ENCODE measurements at regions not wholly inside any gene's neighbourhood (a gene's known extent, or its start where the extent isn't known, plus 50 kb on each side); places are given as distances from the start of the nearest gene placed in this dataset.

- no peak overlapping the region for H3K18ac ChIP-seq (ENCODE audit: low read depth, low read length)
- no peak overlapping the region for H2AFZ ChIP-seq (replicated peaks; ENCODE audit: low read length, poor library complexity)
- no peaks in the 10 kb centered on the region for H3K9me1 ChIP-seq (ENCODE audit: insufficient read depth, low read length)
- intact Hi-C loops (cut with micrococcal nuclease): no loop called here
- no peak overlapping the region for H2AK5ac ChIP-seq (ENCODE audit: low read depth, low read length)
- no peaks in the 10 kb centered on the region for H3K9me3 ChIP-seq (ENCODE audit: control insufficient read depth, insufficient read depth, low read length)
- H2BK15ac ChIP-seq (ENCODE audit: low read depth, low read length): no peak overlapping the region
- no peak overlapping the region for H2BK20ac ChIP-seq (ENCODE audit: low read depth, low read length)
- ATAC-seq (ENCODE audit: low read depth) (no peak), DNase-seq (no peak)
- in situ Hi-C loops (cut with MboI; ENCODE audit: low sequenced_read_pairs): no loop called here
- no peaks in the 10 kb centered on the region for H4K20me1 ChIP-seq (ENCODE audit: insufficient read depth, low read length)
- no peak overlapping the region for H3K4me3 ChIP-seq (ENCODE audit: insufficient read depth, low read depth, low read length)
- BruUV-seq (replicated peaks): no TSS peak
- H3K23ac ChIP-seq (ENCODE audit: low read depth, low read length): no peak overlapping the region
- TF ChIP-seq RAD21 (IDR thresholded peaks at IDR 0.05; ENCODE audit: low read length) (no peak), NFE2L2 (IDR thresholded peaks at IDR 0.05; ENCODE audit: low read depth, low read length) (no peak), FOS (IDR thresholded peaks at IDR 0.05; ENCODE audit: low read depth, low read length) (no peak), MXI1 (IDR thresholded peaks at IDR 0.05; ENCODE audit: borderline replicate concordance, low read depth, low read length) (no peak), BHLHE40 (IDR thresholded peaks at IDR 0.05; ENCODE audit: low read depth, low read length) (no peak), MAZ (IDR thresholded peaks at IDR 0.05; ENCODE audit: borderline replicate concordance, low read depth, low read length) (no peak), RFX5 (IDR thresholded peaks at IDR 0.05; ENCODE audit: low read depth, low read length) (no peak), USF2 (IDR thresholded peaks at IDR 0.05; ENCODE audit: low read depth, low read length) (no peak), CTCF (conservative IDR thresholded peaks at IDR 0.05; ENCODE audit: low read depth, low read length) (no peak), RCOR1 (IDR thresholded peaks at IDR 0.05; ENCODE audit: insufficient replicate concordance, low read length) (no peak), CHD1 (IDR thresholded peaks at IDR 0.05; ENCODE audit: low read depth, low read length) (no peak), CEBPB (IDR thresholded peaks at IDR 0.05; ENCODE audit: low read depth, low read length) (no peak), ELK1 (IDR thresholded peaks at IDR 0.05; ENCODE audit: borderline replicate concordance, low read depth, low read length) (no peak), MAFK (IDR thresholded peaks at IDR 0.05; ENCODE audit: low read depth, low read length) (no peak), POLR2A (IDR thresholded peaks at IDR 0.05; ENCODE audit: low read depth, low read length) (no peak), SMC3 (IDR thresholded peaks at IDR 0.05; ENCODE audit: low read depth, low read length) (no peak)
- H2AK9ac ChIP-seq (replicated peaks; ENCODE audit: low read depth, low read length, poor library complexity): no peak overlapping the region
- no peak overlapping the region for H4K91ac ChIP-seq (ENCODE audit: insufficient read depth, low read depth, low read length)
- no peak overlapping the region for H3K56ac ChIP-seq (ENCODE audit: extremely low read depth, insufficient read depth, low read length)
- no peaks in the 10 kb centered on the region for H3K27me3 ChIP-seq (ENCODE audit: control insufficient read depth, insufficient read depth, low read length)
- H4K5ac ChIP-seq (ENCODE audit: low read depth, low read length): no peak overlapping the region
- H3K27ac ChIP-seq (ENCODE audit: insufficient read depth, low read length): no peak overlapping the region
- no peaks in the 10 kb centered on the region for H3K4me1 ChIP-seq (ENCODE audit: control insufficient read depth, insufficient read depth, low read length)
- CTCF ChIA-PET: no interaction called here
- no peak overlapping the region for H3K4me2 ChIP-seq (ENCODE audit: low read depth, low read length)
- no peak overlapping the region for H2BK120ac ChIP-seq (ENCODE audit: low read depth, low read length)
- POLR2A ChIA-PET (ENCODE audit: unreplicated experiment): no interaction called here
- H3K14ac ChIP-seq (replicated peaks; ENCODE audit: low read depth, low read length): no peak overlapping the region
- H3K36me3 ChIP-seq (ENCODE audit: control insufficient read depth, insufficient read depth, low read length): no peaks in the 10 kb centered on the region
- H3K9ac ChIP-seq (ENCODE audit: low read depth, low read length): no peak overlapping the region
- no peak overlapping the region for H3K4ac ChIP-seq (ENCODE audit: low read depth, low read length)
- no peaks in the 10 kb centered on the region for H3K79me1 ChIP-seq (ENCODE audit: low read depth in 1 of 2, low read length in 2 of 2)
- H4K8ac ChIP-seq (ENCODE audit: low read depth in 2 of 2, low read length in 2 of 2): no peak overlapping the region
- no peak overlapping the region for H2BK5ac ChIP-seq (ENCODE audit: low read depth, low read length, poor library complexity, severe bottlenecking)
- dilution Hi-C loops (cut with HindIII; ENCODE audit: low sequenced_read_pairs, unreplicated experiment): no loop called here
These were observed 145.3 kb upstream of the TBX20 start for GRCh38 chr7:35399216-35399615.

All from IMR-90 (cell line).